Breast epithelium (tissue), 4 donors: ENCODE measurements at regions not wholly inside any gene's neighbourhood (a gene's known extent, or its start where the extent isn't known, plus 50 kb on each side); places are given as distances from the start of the nearest gene placed in this dataset.
"Not testable (repeated sequence)": the region's sequence is repeated elsewhere in the genome, so short reads cannot be mapped to it uniquely, and the experiment has no call there.

ENCODE experiments used
- DNase-seq, 2 donors: peaks; one replicate each; pipeline ENCODE4 v3.0.0-alpha.2; 2019; ENCODE audit warnings: low spot score in 2 of 2
- H3K27ac ChIP-seq, 2 donors: fragments of 200-600 bp; sonication (generic) in 1 of 2; one replicate each; pipeline ENCODE4 v1.5.1; 2016 to 2019; ENCODE audit warnings: mild to moderate bottlenecking in 1 of 2
- H3K27me3 ChIP-seq, 2 donors: fragments of 200-600 bp; sonication (generic) in 1 of 2; one replicate each; pipeline versions ENCODE4 v1.5.1 to v1.6.0; 2017 to 2019; ENCODE audit warnings: control low read depth in 1 of 2, mild to moderate bottlenecking in 1 of 2
- H3K36me3 ChIP-seq: fragments of 200-600 bp; one replicate; pipeline ENCODE4 v1.5.1; 2019
- H3K4me1 ChIP-seq, 2 donors: fragments of 200-600 bp; sonication (generic); one replicate each; pipeline ENCODE4 v1.5.1; 2016 to 2019; ENCODE audit warnings: control low read depth in 1 of 2
- H3K4me3 ChIP-seq, 3 donors: fragments of 200-600 bp; sonication (generic); 1 replicate in 2 of 3; 2 replicates in 1 of 3; pipeline ENCODE4 v1.5.1; 2016 to 2019; ENCODE audit warnings: mild to moderate bottlenecking in 3 of 3, moderate library complexity in 2 of 3
- H3K9me3 ChIP-seq, 2 donors: fragments of 200-600 bp; sonication (generic) in 1 of 2; one replicate each; pipeline ENCODE4 v1.5.1; 2016 to 2019; ENCODE audit warnings: control low read depth in 1 of 2
- CTCF ChIP-seq, 3 donors: fragments of 450-650 bp; IDR thresholded peaks; one replicate each; pipeline ENCODE4 v1.5.1; 2016 to 2017; ENCODE audit warnings: antibody characterized with exemption in 3 of 3, mild to moderate bottlenecking in 3 of 3, moderate library complexity in 3 of 3
- POLR2A ChIP-seq: fragments of 450-650 bp; IDR thresholded peaks from one replicate; pipeline ENCODE4 v1.6.1; 2016; ENCODE audit warnings: antibody characterized with exemption, mild to moderate bottlenecking, moderate library complexity
- POLR2AphosphoS5 ChIP-seq, 3 donors: sonication (generic); formaldehyde crosslinking; IDR thresholded peaks; one replicate each; pipeline ENCODE4 v1.6.1; 2017; ENCODE audit warnings: antibody characterized with exemption in 3 of 3
- intact Hi-C: fragments of 100-400 bp; cut with DNase I; formaldehyde crosslinking; loops from one replicate; pipeline ENCODE4 v1.15.1; 2023; ENCODE audit warnings: low total_unique reads

GRCh38 chr1:47663286-47663685 is 225.4 kb downstream of the FOXD2 start:
- intact Hi-C loops: no loop called here
- peak in 1 of 2 donors; percentile 2 for DNase-seq
- H3K36me3 ChIP-seq: no peaks in the 10 kb centered on the region

GRCh38 chr1:47664356-47664755 is 226.5 kb downstream of the FOXD2 start:
- Histone ChIP-seq H3K36me3 (no peaks in the 10 kb centered on the region), H3K27me3 (no peaks in the 10 kb centered on the region), H3K4me1 (no peaks in the 10 kb centered on the region), H3K4me3 (no peak overlapping the region), H3K27ac (no peak overlapping the region), H3K9me3 (no peaks in the 10 kb centered on the region)
- TF ChIP-seq POLR2AphosphoS5 (IDR thresholded peaks at IDR 0.05) (no peak), CTCF (IDR thresholded peaks at IDR 0.05) (no peak), POLR2A (no peak)
- intact Hi-C loops: no loop called here
- DNase-seq: peak in 1 of 2 donors; percentile 10

More at GRCh38 chr1:47663286-47663685, 225.4 kb downstream of the FOXD2 start:
- no peaks in the 10 kb centered on the region for H3K27me3 ChIP-seq
- TF ChIP-seq CTCF (IDR thresholded peaks at IDR 0.05) (no peak), POLR2AphosphoS5 (IDR thresholded peaks at IDR 0.05) (no peak), POLR2A (no peak)
- no peaks in the 10 kb centered on the region for H3K9me3 ChIP-seq
- no peaks in the 10 kb centered on the region for H3K4me1 ChIP-seq
- H3K4me3 ChIP-seq: no peak overlapping the region
- no peak overlapping the region for H3K27ac ChIP-seq

GRCh38 chr1:47664896-47665295 is 227.1 kb downstream of the FOXD2 start:
- DNase-seq: peak in 1 of 2 donors; percentile 4
- intact Hi-C loops, H3K27me3 ChIP-seq, H3K9me3 ChIP-seq, H3K27ac ChIP-seq, H3K36me3 ChIP-seq, H3K4me3 ChIP-seq, H3K4me1 ChIP-seq: not testable (repeated sequence)

GRCh38 chr1:47669081-47669585 is 231.3 kb downstream of the FOXD2 start:
- no peaks in the 10 kb centered on the region for H3K36me3 ChIP-seq
- no peak for DNase-seq
- H3K27ac ChIP-seq: no peak overlapping the region
- TF ChIP-seq POLR2A: no peak
- TF ChIP-seq CTCF (IDR thresholded peaks at IDR 0.05): no peak
- no peak for TF ChIP-seq POLR2AphosphoS5 (IDR thresholded peaks at IDR 0.05)
- no peak overlapping the region for H3K4me3 ChIP-seq
- H3K4me1 ChIP-seq: no peaks in the 10 kb centered on the region
- H3K27me3 ChIP-seq: peaks cover 0 to 3% of the 10 kb centered on the region in 2 donors
- intact Hi-C loops: no loop called here
- H3K9me3 ChIP-seq: peaks cover 0 to 10% of the 10 kb centered on the region in 2 donors

- H3K36me3 ChIP-seq: no peaks in the 10 kb centered on the region
- DNase-seq: no peak
- TF ChIP-seq CTCF (IDR thresholded peaks at IDR 0.05) (no peak), POLR2A (no peak), POLR2AphosphoS5 (IDR thresholded peaks at IDR 0.05) (no peak)
- peaks cover 0 to 10% of the 10 kb centered on the region in 2 donors for H3K9me3 ChIP-seq
- H3K4me1 ChIP-seq: no peaks in the 10 kb centered on the region
- intact Hi-C loops: no loop called here
- no peak overlapping the region for H3K27ac ChIP-seq
- peaks cover 0 to 3% of the 10 kb centered on the region in 2 donors for H3K27me3 ChIP-seq
- no peak overlapping the region for H3K4me3 ChIP-seq
Measured at GRCh38 chr1:47672622-47673021, 234.8 kb downstream of the FOXD2 start.

GRCh38 chr1:47674189-47674588 is 236.3 kb downstream of the FOXD2 start:
- intact Hi-C loops: no loop called here
- no peak for TF ChIP-seq POLR2A
- no peak overlapping the region for H3K4me3 ChIP-seq
- no peaks in the 10 kb centered on the region for H3K4me1 ChIP-seq
- DNase-seq: no peak
- peaks cover 0 to 10% of the 10 kb centered on the region in 2 donors for H3K9me3 ChIP-seq
- peaks cover 0 to 3% of the 10 kb centered on the region in 2 donors for H3K27me3 ChIP-seq
- no peak overlapping the region for H3K27ac ChIP-seq
- H3K36me3 ChIP-seq: no peaks in the 10 kb centered on the region
